ENCODE measurements at regions not wholly inside any gene's neighbourhood (a gene's known extent, or its start where the extent isn't known, plus 50 kb on each side); places are given as distances from the start of the nearest gene placed in this dataset.

GRCh38 chr3:22730701-22731100, 472.4 kb upstream of the UBE2E2 start:
- ChIA-PET CTCF (ENCODE audit: low intra/inter-chr PET ratio, low total read pairs) (no interaction called here), POLR2A (no interaction called here)
- Histone ChIP-seq H3K27me3 (ENCODE audit: control insufficient read depth in 1 of 2, insufficient read depth in 2 of 2, low read length in 2 of 2) (no peaks in the 10 kb centered on the region), H3K4me1 (ENCODE audit: insufficient read depth, low read length) (no peaks in the 10 kb centered on the region), H3K4me2 (ENCODE audit: low read depth, low read length) (no peak overlapping the region), H3K9me3 (ENCODE audit: low read length) (peaks cover 25% of the 10 kb centered on the region), H3K4me3 (replicated peaks in 1 of 3; ENCODE audit: insufficient read depth in 1 of 3, low read depth in 2 of 3, low read length in 3 of 3) (no peak overlapping the region), H3K79me2 (ENCODE audit: insufficient read depth, low read length) (no peaks in the 10 kb centered on the region), H3K27ac (ENCODE audit: extremely low read length, insufficient read depth, low read length) (no peak overlapping the region), H3K36me3 (replicated peaks in 1 of 2; ENCODE audit: control insufficient read depth in 1 of 2, insufficient read depth in 2 of 2, low read length in 2 of 2) (no peaks in the 10 kb centered on the region), H4K20me1 (ENCODE audit: insufficient read depth, low read length) (no peaks in the 10 kb centered on the region), H2AFZ (ENCODE audit: low read length) (no peak overlapping the region), H3K9ac (ENCODE audit: insufficient read depth, low read depth, low read length) (no peak overlapping the region)
- TF ChIP-seq TAF15 (IDR thresholded peaks at IDR 0.05; ENCODE audit: low read depth, low read length, poor library complexity, severe bottlenecking) (no peak), ADNP (CRISPR knock-in tag; IDR thresholded peaks at IDR 0.05) (no peak), GPN1 (CRISPR knock-in tag; IDR thresholded peaks at IDR 0.05; ENCODE audit: borderline replicate concordance) (no peak), NR2F1 (CRISPR knock-in tag; IDR thresholded peaks at IDR 0.05) (no peak), CEBPG (CRISPR knock-in tag; IDR thresholded peaks at IDR 0.05) (no peak), GPBP1L1 (CRISPR knock-in tag; IDR thresholded peaks at IDR 0.05) (no peak), FOXO4 (CRISPR knock-in tag; conservative IDR thresholded peaks at IDR 0.05) (no peak)
- BruUV-seq (replicated peaks) = no TSS peak
- intact Hi-C loops (cut with micrococcal nuclease; ENCODE audit: unreplicated experiment) (no loop called here), in situ Hi-C loops (cut with HindIII; ENCODE audit: extremely low pct_ligation_motif_present, low pct_unique_long_range_greater_than_20kb) (no loop called here)
- FAIRE-seq (no peak), ATAC-seq (no peak), DNase-seq (ENCODE audit: low spot score) (no peak)
- WGBS (ENCODE audit: low lambda C conversion rate) = 3% methylated on average over 1 of the region's 1 CpG

Data from HepG2 (cell line).